ENCODE measurements at regions not wholly inside any gene's neighbourhood (a gene's known extent, or its start where the extent isn't known, plus 50 kb on each side); places are given as distances from the start of the nearest gene placed in this dataset.

- ATAC-seq (no peak), FAIRE-seq (no peak), DNase-seq (ENCODE audit: low spot score) (no peak)
- H3K36me3 ChIP-seq (replicated peaks in 1 of 2; ENCODE audit: control insufficient read depth in 1 of 2, insufficient read depth in 2 of 2, low read length in 2 of 2) = no peaks in the 10 kb centered on the region
- no peak overlapping the region for H3K9ac ChIP-seq (ENCODE audit: insufficient read depth, low read depth, low read length)
- H3K4me3 ChIP-seq (replicated peaks in 1 of 3; ENCODE audit: insufficient read depth in 1 of 3, low read depth in 2 of 3, low read length in 3 of 3) = no peak overlapping the region
- no peak overlapping the region for H3K27ac ChIP-seq (ENCODE audit: extremely low read length, insufficient read depth, low read length)
- in situ Hi-C loops (cut with HindIII; ENCODE audit: extremely low pct_ligation_motif_present, low pct_unique_long_range_greater_than_20kb) = no loop called here
- TF ChIP-seq SIX1 (CRISPR knock-in tag; IDR thresholded peaks at IDR 0.05; ENCODE audit: borderline replicate concordance) = no peak
- TF ChIP-seq HNF1B (CRISPR knock-in tag; IDR thresholded peaks at IDR 0.05) = no peak
- TF ChIP-seq ZNF414 (CRISPR knock-in tag; IDR thresholded peaks at IDR 0.05) = no peak
- no peak for TF ChIP-seq ZSCAN21 (CRISPR knock-in tag; IDR thresholded peaks at IDR 0.05; ENCODE audit: borderline replicate concordance)
- no peak for TF ChIP-seq ZFP36L1 (CRISPR knock-in tag; IDR thresholded peaks at IDR 0.05)
- TF ChIP-seq ZFP41 (CRISPR knock-in tag; IDR thresholded peaks at IDR 0.05; ENCODE audit: borderline replicate concordance) = no peak
- TF ChIP-seq ZNF180 (CRISPR knock-in tag; IDR thresholded peaks at IDR 0.05; ENCODE audit: borderline replicate concordance, low read depth) = no peak
- TF ChIP-seq, protein P1, sequence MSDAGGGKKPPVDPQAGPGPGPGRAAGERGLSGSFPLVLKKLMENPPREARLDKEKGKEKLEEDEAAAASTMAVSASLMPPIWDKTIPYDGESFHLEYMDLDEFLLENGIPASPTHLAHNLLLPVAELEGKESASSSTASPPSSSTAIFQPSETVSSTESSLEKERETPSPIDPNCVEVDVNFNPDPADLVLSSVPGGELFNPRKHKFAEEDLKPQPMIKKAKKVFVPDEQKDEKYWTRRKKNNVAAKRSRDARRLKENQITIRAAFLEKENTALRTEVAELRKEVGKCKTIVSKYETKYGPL (CRISPR knock-in tag; IDR thresholded peaks at IDR 0.05) = no peak
- no peak for TF ChIP-seq GPN1 (CRISPR knock-in tag; IDR thresholded peaks at IDR 0.05; ENCODE audit: borderline replicate concordance)
- TF ChIP-seq ZMYM3 (CRISPR knock-in tag; IDR thresholded peaks at IDR 0.05) = no peak
- no peak for TF ChIP-seq ZBTB8A (CRISPR knock-in tag; IDR thresholded peaks at IDR 0.05; ENCODE audit: borderline replicate concordance, low read depth)
- TF ChIP-seq ETV6 (CRISPR knock-in tag; conservative IDR thresholded peaks at IDR 0.05) = no peak
- TF ChIP-seq ZNF446 (CRISPR knock-in tag; IDR thresholded peaks at IDR 0.05) = no peak
- TF ChIP-seq CBX2 (IDR thresholded peaks at IDR 0.05; ENCODE audit: low read depth, low read length) = no peak
- TF ChIP-seq CBX2 (CRISPR knock-in tag; IDR thresholded peaks at IDR 0.05; ENCODE audit: low read depth) = no peak
- no peak for TF ChIP-seq ZNF567 (CRISPR knock-in tag; IDR thresholded peaks at IDR 0.05; ENCODE audit: borderline replicate concordance)
- TF ChIP-seq SRF (IDR thresholded peaks at IDR 0.05; ENCODE audit: low read depth, low read length) = no peak
- no peak for TF ChIP-seq ZNF747 (CRISPR knock-in tag; IDR thresholded peaks at IDR 0.05; ENCODE audit: borderline replicate concordance)
- no peak for TF ChIP-seq BRF2 (CRISPR knock-in tag; IDR thresholded peaks at IDR 0.05)
- no peaks in the 10 kb centered on the region for H3K79me2 ChIP-seq (ENCODE audit: insufficient read depth, low read length)
- H3K4me2 ChIP-seq (ENCODE audit: low read depth, low read length) = no peak overlapping the region
- H4K20me1 ChIP-seq (ENCODE audit: insufficient read depth, low read length) = no peaks in the 10 kb centered on the region
- no peak overlapping the region for H2AFZ ChIP-seq (ENCODE audit: low read length)
- H3K27me3 ChIP-seq (ENCODE audit: control insufficient read depth in 1 of 2, insufficient read depth in 2 of 2, low read length in 2 of 2) = 0 out of 5 replicates have a peak, but pooled peaks cover 0 to 14% of the 10 kb centered on the region in 2 experiments
- H3K9me3 ChIP-seq (ENCODE audit: low read length) = no peaks in the 10 kb centered on the region
- ChIA-PET CTCF (ENCODE audit: low intra/inter-chr PET ratio, low total read pairs) (no interaction called here), POLR2A (no interaction called here)
- intact Hi-C loops (cut with micrococcal nuclease; ENCODE audit: unreplicated experiment) = no loop called here
- H3K4me1 ChIP-seq (ENCODE audit: insufficient read depth, low read length) = no peaks in the 10 kb centered on the region
- WGBS (ENCODE audit: low lambda C conversion rate) = 74% methylated on average over 25 of the region's 25 CpGs
- no TSS peak for BruUV-seq (replicated peaks)
Measured at GRCh38 chr16:13606804-13607203, 313.1 kb upstream of the ERCC4 start.
